G401.6 (cell line): ENCODE measurements at regions not wholly inside any gene's neighbourhood (a gene's known extent, or its start where the extent isn't known, plus 50 kb on each side); places are given as distances from the start of the nearest gene placed in this dataset.
"Not testable (repeated sequence)": the region's sequence is repeated elsewhere in the genome, so short reads cannot be mapped to it uniquely, and the experiment has no call there.

Source experiments
- FAIRE-seq: peaks from 2 replicates; lab custom pipeline; 2012; peaks lifted over from hg19 to GRCh38; lab: Jason Lieb, UNC

DNA sequence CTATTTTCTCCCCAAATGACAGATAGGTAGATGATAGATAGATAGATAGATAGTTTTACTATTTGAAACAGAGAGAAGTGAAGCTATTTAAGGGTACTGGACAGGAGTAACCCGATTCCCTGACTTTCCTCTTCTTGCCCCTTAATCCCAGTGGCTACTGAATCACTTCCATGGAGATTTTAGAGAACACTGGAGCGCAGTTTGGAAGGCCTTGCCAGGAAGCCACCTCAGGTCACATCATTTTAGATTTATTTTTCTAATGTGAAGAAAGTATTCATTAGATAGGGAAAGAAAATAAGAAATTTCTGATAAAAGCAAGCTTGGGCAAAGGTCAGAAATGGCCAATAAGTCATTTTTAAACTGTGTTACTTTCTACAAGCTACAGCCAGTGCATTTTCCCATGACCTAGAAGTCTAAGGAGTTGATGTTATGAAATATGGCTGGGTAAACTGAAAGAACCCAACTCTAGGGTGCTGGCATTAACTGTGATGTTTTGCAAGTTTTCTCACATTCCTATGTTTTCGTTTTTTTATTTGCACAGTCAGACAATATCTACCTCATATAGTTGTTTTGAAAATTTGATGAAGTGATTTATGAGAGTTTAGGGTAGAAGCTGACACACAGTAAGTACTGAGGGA, 544.7 kb upstream of the PTGER4 start:
- FAIRE-seq = no peak

GRCh38 chr5:40124367-40124766, 555.3 kb upstream of the PTGER4 start:
- FAIRE-seq = peak; percentile 79

DNA sequence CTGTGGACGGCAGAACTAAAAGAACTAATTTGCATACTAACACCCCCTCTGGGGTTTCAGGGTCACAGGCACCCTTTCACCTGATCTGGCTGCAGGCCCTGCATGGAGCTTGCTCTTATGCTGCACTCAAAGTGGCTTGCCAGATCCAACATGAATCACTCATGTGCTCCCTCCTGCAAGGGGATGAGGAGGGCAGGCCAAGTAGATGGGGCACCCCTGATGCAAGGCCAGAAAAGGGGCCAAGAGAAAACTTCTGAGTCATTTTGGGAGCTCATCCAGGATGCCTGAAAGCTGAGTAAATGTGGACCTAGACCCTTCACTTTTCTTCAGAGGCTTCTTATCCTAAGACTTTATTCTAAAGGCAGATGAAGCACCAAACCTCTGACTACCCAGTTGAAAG, 558.5 kb upstream of the PTGER4 start:
- no peak for FAIRE-seq

GRCh38 chr5:40112875-40113274, 566.8 kb upstream of the PTGER4 start:
- FAIRE-seq = no peak

- FAIRE-seq = not testable (repeated sequence)
Measured at GRCh38 chr5:40111036-40111435, 568.7 kb upstream of the PTGER4 start.

DNA sequence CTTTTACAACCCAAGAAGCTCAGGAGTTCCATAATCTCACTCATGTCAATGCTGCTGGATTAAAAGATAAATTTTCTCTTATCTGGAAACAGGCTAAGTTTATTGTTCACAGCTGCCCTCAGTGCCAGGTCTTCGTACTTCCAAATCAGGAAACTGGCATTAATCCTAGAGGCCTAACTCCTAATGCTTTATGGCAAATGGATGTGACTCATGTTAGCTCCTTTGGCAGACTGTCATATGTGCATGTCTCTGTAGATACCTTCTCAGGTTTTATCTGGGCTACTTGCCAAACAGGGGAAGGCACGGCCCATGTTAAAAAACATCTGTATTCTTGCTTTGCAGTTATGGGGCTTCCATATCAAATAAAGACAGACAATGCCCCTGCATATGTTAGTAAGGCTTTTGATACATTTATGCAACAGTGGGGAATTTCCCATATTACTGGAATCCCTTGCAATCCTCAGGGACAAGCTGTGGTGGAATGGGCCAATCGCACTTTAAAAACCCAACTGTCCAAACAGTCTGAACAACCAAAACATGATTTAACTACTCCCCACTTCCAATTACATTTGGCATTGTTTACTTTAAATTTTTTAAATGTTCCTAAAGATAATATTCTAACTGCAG, 570.8 kb upstream of the PTGER4 start:
- not testable (repeated sequence) for FAIRE-seq

DNA sequence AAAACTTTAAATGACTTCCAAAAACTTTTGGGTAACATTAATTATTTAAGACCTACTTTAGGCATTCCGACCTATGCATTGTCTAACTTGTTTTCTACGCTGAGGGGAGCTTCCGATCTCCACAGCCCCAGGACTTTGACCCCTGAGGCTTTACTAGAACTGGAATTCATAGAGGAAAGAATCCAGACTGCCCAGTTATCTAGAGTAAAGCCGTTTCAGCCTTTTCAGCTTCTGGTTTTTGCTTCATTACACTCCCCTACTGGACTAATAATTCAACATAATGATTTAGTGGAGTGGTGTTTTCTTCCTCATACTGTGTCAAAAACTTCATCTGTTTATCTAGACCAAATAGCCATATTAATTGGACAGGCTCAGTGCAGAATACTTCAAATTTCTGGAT, 571.9 kb upstream of the PTGER4 start:
- FAIRE-seq = not testable (repeated sequence)

- no peak for FAIRE-seq
Measured at GRCh38 chr5:40106847-40107246, 572.9 kb upstream of the PTGER4 start.

GRCh38 chr5:40098313-40098712, 581.4 kb upstream of the PTGER4 start:
- FAIRE-seq = no peak

GRCh38 chr5:40093550-40093949, 586.2 kb upstream of the PTGER4 start:
- no peak for FAIRE-seq

DNA sequence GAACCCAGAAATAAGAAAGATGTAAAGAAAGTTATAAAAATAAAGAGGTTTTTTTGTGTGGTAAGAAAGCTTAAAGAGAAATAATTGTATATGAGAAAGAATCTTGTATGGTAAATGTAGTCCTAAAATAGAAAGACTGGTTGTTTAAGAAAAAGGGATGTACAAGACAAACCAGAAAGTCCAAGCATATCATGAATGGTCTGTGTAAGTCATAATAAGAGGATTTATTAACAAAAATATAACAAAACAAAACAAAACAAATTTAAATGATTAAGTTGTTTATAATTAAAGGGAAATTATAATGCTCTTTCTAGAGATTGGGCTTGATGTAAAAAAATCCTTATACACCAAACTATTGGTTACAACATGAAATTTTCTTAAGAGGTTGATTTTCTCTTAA, 590.4 kb upstream of the PTGER4 start:
- FAIRE-seq = peak; percentile 47

DNA sequence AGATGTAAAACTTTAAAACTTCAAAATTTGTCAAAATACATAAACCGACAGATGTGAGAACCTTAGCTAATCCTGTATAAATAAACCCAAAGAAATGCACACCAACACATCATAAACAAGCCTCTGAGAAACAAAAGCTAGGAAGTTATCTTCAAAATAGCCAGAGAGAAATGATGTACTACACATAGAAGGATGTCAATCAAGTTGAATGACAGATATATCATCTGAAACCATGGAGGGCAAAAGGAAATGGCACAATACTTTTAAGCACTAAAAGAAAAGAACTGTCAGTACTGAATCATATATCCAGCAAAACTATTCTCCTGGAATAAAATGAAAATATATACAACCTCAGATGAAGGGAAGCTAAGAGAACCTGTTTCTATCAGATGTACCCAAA, 595.1 kb upstream of the PTGER4 start:
- FAIRE-seq = no peak

GRCh38 chr5:40082313-40082712, 597.4 kb upstream of the PTGER4 start:
- FAIRE-seq = no peak

DNA sequence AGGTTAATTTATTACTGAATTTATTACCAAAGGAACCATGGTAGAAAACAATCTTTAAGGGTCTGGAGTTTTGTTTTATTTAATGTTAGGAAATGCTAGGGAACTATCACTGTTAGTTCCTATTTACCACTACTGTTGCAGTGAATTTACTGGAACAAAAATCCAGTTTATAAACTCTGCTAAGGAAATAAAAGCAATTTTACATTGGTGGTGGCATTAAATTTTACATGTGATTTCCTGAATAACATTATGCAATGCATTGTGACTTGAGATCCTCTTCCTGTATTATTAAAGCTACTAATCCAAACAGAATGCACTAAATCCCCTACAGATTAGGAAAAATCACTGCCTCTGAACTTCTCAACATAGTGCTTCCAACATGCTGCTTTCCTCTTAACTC, 599.5 kb upstream of the PTGER4 start:
- no peak for FAIRE-seq

DNA sequence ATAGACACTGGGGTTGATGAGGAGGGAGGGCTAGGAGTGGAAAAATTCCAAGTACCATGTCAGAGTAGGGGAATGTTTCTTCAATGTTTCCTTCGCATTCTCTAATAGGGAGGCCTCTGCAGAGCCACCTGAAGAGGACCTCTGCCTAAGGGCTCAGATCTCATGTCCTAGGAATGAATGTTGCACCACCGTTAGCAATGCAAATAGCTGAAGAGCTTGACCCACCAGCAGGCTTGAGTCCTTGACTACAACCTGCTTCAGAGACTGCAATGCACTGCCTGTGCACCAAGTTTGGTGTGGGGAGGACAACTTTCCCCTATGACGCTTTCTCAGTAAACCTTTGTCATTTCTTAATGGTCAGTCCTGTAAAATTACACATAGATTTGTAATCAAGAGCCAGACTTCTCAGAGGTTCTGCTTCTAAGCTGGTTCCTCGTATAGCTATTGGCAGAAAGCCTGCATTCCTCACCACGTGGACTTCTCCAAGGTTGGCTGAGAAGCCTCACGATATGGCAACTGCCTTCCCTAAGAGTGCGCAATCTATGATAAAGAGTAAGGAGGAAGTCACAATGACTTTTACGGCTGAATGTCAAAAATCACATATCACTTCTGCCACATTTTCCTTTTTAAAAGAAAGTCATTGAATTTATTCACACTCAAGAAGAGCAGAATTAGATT, 600.7 kb upstream of the PTGER4 start:
- no peak for FAIRE-seq

DNA sequence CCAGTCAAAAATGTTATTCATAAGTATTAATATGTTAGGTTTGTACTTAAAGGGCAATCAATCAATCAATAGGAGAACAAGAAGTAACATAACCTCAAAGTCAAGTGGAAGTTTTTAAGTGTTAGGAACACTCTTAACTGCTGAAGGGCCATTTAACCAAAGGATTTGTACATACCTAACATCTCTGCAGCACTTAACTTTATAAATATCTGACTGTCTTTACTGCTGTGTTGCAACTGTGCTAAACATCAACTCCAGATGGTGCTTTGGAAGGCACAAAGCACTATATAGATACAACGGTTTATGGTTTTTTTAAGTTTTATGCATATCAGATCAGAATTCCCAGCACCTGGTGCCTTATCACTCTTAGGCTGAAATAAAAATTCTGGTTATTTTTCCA, 604.9 kb upstream of the PTGER4 start:
- no peak for FAIRE-seq

- no peak for FAIRE-seq
Measured at GRCh38 chr5:40073927-40074326, 605.8 kb upstream of the PTGER4 start.

DNA sequence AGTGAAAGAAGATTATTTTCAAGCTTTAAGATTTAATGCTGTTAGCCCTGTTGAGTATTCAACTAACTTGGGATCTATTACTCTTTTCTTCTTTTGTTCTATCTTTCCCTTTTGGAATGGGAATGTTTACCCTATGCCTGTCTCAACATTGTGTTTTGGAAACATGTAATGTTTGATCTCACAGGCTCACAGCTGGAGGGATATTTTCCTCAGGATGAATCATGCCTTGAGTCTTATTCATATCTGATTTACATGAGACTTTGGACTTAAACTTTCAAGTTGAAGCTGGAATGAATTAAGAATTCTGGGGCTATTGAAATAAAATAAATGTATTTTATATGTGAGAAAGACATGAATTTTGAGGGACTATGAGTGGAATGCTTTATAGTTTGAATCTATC, 607.8 kb upstream of the PTGER4 start:
- FAIRE-seq = no peak

- FAIRE-seq = no peak
Measured at GRCh38 chr5:40066616-40067015, 613.1 kb upstream of the PTGER4 start.

DNA sequence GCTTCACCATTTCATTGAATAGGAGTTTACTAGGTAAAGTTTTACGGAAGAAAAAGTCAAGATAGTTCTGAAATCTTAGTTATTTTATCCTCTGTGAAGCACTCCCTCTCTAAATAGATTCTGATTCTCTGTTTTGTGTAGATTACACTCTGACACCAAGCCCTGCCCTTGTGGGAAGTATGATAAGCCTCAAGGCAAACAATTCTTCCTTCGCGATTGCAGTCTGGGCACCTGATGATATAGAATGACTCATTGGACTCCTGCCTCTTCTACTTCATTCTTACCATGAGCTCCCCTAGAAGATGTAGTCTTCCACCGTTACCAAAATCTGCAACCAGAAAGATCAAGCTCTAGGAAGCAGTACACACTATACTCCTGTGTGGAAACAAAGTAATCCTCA, 626.9 kb upstream of the PTGER4 start:
- FAIRE-seq = no peak

DNA sequence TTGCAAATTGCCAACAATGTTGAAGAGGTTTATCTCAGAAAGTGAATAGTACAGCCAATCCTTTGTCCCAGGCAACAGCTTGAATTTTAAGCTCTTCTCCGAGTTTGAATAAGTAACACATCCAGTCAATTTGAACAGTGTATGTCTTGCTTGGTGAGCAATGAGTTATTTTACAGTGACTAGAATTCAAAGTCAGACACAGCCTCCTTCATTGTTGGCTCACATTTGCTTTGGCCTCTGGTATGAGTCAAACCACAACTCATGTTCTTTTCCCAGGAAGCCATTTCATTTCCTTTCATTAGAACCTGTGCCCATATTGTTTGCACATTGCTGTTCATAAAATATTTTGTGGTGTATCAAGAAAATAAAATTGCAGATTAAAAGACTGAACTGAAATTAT, 622.0 kb upstream of the DAB2 start:
- no peak for FAIRE-seq

DNA sequence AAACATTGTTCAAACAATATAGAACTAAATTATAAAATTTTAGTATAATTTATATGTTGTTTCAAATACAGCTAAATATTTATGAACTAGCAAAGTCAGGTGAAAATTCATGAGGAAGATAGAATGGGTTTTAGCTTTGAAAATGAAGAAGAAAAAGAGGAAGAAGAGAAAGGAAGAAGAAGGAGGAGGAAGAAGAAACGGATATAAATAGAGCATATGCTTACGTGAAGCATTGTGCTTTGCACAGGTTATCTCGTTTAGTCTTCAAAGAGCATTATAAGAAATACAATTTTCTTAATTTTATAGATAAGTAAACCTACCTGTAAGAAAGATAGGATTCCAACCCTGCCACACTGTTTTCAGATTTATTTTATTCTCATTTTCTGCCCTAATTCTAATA, 620.6 kb upstream of the DAB2 start:
- no peak for FAIRE-seq

GRCh38 chr5:40043916-40044315, 619.1 kb upstream of the DAB2 start:
- FAIRE-seq = no peak

- no peak for FAIRE-seq
Measured at GRCh38 chr5:40041452-40041851, 616.7 kb upstream of the DAB2 start.
